NCI-H2081 treated with DMSO at 0.1 percent for 48 hours (cell line): ENCODE measurements at regions not wholly inside any gene's neighbourhood (a gene's known extent, or its start where the extent isn't known, plus 50 kb on each side); places are given as distances from the start of the nearest gene placed in this dataset.

Source experiments
- DNase-seq: peaks from one replicate; lab custom pipeline; 2025; lab: John Stamatoyannopoulos, UW

GRCh38 chr4:141403782-141404181 lies 183.1 kb downstream of the ZNF330 start:
- DNase-seq: no peak

DNA sequence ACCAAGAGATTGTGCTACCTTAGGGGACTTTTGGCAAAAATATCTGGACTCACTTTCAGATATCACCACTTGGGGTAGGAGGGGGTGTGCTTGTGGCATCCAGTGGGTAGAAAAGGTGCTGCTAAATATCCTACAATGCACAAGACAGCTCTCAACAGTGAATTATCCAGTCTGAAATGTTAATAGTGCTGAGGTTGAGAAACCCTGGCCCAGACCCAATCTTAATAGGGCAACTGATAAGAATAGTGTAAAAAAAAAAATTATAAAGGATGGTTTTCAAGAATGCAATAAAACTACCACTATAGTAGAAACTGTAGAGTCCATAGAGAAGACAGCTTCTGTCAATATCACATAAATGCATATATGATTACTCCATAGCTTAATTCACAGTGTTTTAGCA lies 185.5 kb downstream of the ZNF330 start:
- no peak for DNase-seq

DNA sequence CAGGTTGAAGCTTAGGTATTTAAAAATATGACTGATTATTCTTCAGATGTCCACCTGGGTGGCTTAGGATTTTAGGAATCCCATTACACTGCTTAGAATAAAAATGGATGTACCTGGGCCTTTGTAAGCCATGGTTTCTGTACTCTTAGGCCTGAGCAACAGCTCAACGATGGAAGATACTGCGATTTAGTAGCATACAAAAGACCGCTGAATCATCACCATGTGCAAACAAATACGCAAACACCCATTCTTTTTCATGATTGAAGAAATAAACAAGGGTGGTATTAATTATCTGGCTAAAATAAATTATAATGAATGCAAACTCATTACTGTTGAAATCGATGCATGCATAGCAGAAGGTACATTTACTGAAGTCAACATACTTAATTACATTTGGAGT lies 188.9 kb downstream of the ZNF330 start:
- DNase-seq: no peak

DNA sequence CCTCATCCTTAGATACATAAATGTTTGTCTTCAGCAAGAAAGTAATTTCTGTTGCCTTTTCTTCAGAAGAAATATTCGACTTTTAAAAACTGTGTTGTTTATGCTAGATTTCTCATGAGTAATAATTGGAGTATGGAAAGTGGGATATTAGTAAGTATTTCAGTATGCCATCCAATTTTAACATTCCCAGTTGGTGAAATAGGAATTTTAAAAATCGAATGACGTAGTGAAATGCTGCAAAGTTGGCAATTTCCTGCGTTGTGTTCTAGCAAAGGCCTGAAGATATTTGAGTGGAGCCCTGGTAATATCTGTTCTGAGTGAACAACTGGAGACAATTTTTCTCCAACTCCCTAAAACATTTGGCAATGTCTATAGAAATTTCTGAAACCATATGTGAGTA lies 190.1 kb downstream of the ZNF330 start:
- DNase-seq: no peak

- DNase-seq: no peak
Observed at GRCh38 chr4:141411936-141412335, 191.2 kb downstream of the ZNF330 start.

- DNase-seq: no peak
Observed at GRCh38 chr4:141413366-141413765, 192.7 kb downstream of the ZNF330 start.

GRCh38 chr4:141415651-141416050 lies 195.0 kb downstream of the ZNF330 start:
- no peak for DNase-seq

DNA sequence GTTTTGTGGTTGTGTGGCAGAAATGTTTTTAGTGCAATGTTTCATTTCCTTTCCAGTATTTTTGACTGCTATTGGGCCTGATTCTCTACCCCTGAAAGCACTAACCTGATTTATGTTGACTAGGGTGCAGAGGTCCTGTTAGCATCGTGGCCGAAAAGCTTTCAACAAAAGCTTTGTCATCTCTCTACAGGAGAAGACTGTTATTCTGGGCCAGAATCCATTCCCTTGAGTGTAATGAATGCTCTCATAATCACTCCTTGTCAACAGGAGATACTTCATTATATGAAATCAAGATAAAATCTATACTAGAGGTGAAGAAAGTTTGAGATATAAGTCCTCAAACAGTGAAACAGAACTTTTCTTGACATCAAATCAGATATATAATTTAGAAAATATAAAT lies 195.5 kb downstream of the ZNF330 start:
- no peak for DNase-seq

DNA sequence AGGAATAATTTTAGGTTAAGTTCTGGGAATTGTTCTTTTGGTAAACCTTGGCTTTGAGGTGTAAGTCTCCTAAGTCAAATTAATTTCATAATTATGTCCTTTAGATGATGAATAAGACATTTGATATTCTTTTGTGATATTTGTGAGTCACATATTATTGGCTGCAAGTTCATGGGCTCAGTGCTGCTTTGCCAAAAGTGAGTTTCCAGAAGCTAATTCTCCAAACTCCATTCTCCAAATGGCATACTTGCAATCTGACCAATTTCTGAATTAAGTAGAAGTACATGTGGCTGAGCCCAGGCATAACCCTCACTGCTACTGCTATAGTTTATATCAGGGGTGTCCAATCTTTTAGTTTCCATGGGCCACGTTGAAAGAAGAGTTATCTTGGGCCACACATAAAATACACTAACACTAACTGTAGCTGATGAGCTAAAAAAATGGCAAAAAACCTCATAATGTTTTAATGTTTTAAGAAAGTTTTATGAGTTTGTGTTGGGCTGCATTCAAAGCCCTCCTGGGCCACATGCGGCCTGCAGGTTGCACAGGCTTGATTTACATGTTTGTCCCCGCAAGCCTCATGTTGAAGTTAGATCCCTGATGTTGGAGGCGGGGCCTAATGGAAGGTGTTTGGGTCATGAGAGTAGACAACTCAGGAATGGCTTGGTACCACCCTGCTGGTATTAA lies 196.1 kb downstream of the ZNF330 start:
- DNase-seq: no peak

DNA sequence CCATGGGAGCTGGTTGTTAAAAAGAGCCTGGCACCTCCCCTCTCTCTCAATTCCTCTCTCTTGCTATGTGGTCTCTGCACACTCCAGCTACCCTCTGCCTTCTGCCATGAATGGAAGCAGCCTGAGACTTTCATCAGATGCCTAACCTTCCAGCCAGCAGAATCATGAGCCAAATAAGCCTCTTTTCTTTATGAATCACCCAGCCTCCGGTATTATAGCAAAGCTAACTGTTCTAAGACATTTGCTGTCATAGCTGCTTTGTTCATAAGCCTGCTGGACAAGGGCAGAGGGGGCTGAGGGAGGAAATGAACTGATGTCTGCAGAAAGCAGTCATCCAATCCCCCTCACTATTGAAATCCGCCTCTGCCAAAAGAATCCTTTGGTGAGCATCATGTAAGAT lies 196.7 kb downstream of the ZNF330 start:
- no peak for DNase-seq

GRCh38 chr4:141425124-141425523 lies 204.4 kb downstream of the ZNF330 start:
- no peak for DNase-seq

GRCh38 chr4:141427726-141428296 lies 207.1 kb downstream of the ZNF330 start:
- no peak for DNase-seq

- DNase-seq: no peak
Observed at GRCh38 chr4:141429933-141430332, 206.4 kb upstream of the IL15 start.

GRCh38 chr4:141430686-141431085 lies 205.7 kb upstream of the IL15 start:
- DNase-seq: no peak

DNA sequence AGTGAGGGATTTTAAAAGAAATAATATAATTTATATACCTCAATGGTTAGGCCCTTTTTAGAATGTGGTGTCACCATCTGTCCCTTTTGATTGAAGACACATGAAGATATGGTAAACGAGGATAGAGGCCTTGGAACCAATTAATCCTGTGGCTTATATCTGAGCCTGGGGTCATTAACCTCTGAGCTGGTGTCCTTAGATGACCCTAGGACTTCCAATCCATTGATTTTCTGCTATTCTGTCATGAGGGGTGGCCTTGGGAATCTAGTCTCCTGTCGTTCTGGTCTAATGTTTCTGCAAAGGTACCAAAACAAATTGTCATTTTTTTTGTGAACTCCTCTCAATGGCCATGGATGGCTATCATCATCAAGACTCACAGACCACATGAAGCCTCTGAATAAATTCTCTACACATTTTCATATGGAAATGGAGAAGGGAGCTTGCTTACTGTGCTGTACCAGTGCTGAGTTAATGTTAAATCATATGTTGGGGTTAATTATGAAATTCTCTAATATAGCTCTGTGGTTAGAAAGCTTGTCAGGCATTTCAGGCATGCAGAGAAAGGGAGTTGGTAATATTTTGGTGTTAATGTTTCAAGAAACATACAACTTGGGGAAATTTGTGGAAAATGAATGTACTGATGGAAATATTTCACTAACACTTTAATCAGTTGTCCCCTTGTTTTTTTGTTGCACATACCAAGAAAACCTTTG lies 204.2 kb upstream of the IL15 start:
- no peak for DNase-seq

- DNase-seq: no peak
Observed at GRCh38 chr4:141435446-141436225, 200.7 kb upstream of the IL15 start.

DNA sequence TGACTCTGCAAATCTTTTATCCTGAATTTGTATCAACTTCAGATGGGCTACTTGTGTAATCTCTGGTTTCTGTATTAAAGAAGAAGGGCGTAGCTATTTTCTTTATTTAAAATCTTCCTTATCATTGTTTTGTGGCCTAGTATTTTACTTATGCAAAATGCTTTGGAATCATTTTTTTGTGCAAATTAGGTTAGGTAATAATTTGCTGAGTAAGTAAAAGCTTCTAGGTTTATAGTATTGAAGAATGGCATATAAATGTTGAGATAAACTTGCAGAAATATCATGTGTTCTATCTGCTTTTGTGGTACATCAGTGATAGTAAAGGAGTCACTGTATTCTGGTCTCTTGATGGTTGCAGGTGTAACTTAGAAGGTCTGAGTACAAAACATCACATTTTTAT lies 197.2 kb upstream of the IL15 start:
- DNase-seq: no peak

GRCh38 chr4:141447761-141448160 lies 188.6 kb upstream of the IL15 start:
- DNase-seq: no peak

DNA sequence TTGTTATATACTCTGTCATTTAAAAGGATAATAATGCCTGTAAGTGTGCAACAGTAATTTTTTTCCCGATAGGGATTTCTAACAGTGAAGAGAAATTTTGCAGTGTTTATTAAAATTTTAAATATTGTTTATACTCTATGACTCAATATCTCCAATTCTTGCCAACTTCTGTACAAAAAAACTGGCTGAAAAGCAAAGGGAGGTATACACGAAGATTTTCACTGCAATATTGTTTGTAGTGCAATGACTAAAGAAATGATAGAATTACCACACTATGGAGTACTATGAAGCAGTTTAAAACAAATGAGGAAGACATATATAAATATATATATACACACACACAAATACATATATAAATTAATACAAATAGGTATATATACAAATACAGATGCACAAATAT lies 187.9 kb upstream of the IL15 start:
- DNase-seq: no peak

GRCh38 chr4:141449927-141450326 lies 186.5 kb upstream of the IL15 start:
- no peak for DNase-seq

- no peak for DNase-seq
Observed at GRCh38 chr4:141455651-141456050, 180.7 kb upstream of the IL15 start.

GRCh38 chr4:141457653-141458052 lies 178.7 kb upstream of the IL15 start:
- no peak for DNase-seq

DNA sequence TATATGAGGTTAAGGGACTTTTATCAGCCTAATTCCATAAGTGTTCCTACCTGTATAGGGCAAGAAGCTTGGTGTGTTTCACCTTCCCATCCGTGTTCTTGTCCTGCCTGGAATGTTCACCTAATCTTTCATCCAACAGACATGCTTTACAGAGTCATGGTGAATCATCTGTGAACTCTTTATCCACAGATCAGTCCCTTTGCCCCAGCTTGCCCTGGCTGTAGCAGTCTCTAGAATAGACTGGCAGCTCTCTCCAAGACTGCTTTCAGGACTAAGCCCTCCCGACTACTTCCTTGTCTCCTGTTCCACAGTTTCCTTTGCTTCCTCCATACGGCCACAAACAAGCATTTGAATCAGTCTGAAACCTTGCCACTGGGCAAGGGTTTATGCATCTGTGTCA lies 177.9 kb upstream of the IL15 start:
- no peak for DNase-seq
